HG03175 (cell line): ENCODE measurements at regions not wholly inside any gene's neighbourhood (a gene's known extent, or its start where the extent isn't known, plus 50 kb on each side); places are given as distances from the start of the nearest gene placed in this dataset.

Experiments used
- ATAC-seq: cut with Tn5 transposase; IDR thresholded peaks from one replicate; pipeline ENCODE4 v1.9.1; 2021; ENCODE audit warnings: mild to moderate bottlenecking, moderate library complexity; ENCODE audit not compliant: unreplicated experiment

DNA sequence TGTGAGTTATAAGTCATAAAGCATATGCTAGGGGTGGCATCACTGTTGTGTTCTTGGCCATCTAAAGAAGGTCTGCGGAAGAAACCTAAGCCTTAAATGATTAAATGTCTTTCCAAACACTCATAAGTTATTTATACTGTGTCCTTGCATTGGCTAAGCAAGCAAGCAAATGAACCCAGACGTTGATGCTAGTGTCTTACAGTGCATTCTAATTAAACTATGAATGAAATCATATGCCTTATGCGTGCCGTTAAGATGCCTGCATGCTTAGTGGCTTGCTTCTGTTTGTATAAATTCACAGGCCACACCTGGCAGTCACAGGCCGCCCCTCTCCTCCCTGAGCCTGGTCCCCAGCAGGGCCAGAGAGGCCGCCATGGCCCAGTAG is 49.9 kb downstream of the RIN2 start:
- no peak for ATAC-seq

GRCh38 chr20:19808498-19808897 is 50.4 kb downstream of the RIN2 start:
- no peak for ATAC-seq

GRCh38 chr20:19809505-19809904 is 51.4 kb downstream of the RIN2 start:
- ATAC-seq: no peak

- no peak for ATAC-seq
Observed at GRCh38 chr20:19811231-19811630, 53.2 kb downstream of the RIN2 start.

GRCh38 chr20:19812056-19812455 is 54.0 kb downstream of the RIN2 start:
- no peak for ATAC-seq

DNA sequence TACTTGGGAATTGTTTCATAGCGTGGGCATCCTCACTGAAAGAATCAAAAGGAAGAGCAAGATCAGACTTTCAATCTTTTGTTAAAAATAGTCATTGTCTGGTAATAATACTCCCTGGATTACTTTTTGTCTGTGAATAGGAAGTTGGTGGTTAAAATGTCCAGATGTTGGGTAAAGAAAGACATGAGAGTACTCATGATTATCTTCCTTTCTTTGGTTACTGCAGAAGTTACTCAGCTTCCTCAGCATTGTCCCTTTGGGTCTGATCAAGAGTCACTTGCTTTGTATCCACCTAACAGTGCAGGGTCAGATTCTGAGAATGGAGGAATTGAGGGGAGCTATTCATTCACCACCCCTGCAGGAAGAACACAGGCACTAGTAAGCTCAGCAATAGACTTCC is 54.6 kb downstream of the RIN2 start:
- ATAC-seq: no peak

DNA sequence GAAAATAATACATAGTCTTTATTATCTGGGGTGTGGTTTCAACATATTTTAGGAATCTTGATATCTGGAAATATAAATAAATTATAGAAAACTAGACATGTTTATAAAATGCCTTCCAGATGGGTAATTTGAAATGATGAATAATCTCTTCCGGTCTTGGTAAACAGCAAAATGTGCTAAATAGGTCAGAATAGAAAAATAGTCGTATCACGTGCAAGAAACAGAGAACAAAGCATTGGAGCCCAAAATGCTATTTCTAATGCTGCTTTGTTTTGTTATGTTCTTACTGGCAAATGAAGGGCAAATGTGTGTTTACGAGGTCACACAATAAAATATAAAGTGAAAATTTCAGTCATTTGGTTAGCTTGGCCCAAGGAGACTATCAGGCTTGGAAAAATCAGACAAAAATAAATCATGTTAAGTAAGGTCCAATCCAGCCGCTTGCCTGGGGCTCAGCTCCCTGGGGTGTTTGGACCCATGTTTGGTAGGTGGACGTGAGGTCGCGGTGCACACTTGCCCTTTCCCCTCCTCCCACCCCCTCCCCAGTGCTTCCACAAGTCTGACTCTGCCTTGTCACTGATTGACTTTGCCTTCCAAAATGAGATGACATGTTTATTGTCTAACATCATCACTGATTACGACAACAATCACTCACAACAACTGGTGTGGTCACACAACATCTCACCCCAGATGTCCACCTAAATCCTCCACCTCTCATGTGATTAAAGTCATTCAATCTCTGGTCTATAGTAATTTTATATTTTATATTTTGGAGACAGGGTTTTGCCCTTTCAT is 56.0 kb downstream of the RIN2 start:
- no peak for ATAC-seq

- no peak for ATAC-seq
Observed at GRCh38 chr20:19815553-19815991, 57.5 kb downstream of the RIN2 start.

GRCh38 chr20:19816386-19816785 is 58.3 kb downstream of the RIN2 start:
- ATAC-seq: no peak

GRCh38 chr20:19817017-19817416 is 59.0 kb downstream of the RIN2 start:
- no peak for ATAC-seq

DNA sequence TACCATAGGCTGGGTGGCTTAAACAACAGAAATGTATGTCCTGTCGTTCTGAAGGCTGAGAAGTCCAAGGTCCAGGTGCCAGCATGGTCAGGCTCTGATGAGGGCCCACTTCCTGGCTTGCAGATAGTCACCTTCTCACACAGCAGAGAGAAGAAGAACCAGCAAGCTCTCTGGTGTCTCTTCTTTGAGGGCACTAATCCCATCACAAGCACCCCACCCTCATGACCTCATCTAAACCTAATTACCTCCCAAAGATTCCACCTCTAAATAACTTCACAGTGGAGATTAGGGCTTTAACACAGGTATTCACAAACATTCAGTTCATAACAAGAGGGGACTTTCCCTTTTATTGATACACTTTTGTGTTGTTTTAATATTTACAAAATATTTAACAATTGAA is 61.1 kb downstream of the RIN2 start:
- ATAC-seq: no peak

GRCh38 chr20:19820555-19821211 is 62.6 kb downstream of the RIN2 start:
- no peak for ATAC-seq

GRCh38 chr20:19821606-19822005 is 63.5 kb downstream of the RIN2 start:
- no peak for ATAC-seq

DNA sequence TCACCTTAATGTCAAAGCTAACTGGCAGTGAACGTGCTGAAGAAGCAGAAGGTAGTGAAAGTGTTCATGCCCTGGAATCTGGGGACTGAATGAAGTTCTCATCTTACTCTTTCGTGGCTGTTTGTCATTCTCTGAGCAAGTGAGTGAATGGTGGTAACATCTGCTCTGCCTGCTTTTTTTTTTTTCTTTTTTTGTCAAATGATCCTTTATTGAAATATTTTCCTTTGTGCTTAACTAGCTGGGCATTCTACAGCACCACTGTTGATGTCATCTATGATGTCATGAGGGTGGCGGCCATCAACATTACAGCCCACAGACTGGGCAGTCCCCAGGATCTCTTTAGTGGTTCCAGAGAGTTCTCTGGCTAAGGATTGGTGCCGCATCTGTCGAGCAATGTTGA is 65.2 kb downstream of the RIN2 start:
- no peak for ATAC-seq

- ATAC-seq: no peak
Observed at GRCh38 chr20:19823971-19824370, 65.9 kb downstream of the RIN2 start.

DNA sequence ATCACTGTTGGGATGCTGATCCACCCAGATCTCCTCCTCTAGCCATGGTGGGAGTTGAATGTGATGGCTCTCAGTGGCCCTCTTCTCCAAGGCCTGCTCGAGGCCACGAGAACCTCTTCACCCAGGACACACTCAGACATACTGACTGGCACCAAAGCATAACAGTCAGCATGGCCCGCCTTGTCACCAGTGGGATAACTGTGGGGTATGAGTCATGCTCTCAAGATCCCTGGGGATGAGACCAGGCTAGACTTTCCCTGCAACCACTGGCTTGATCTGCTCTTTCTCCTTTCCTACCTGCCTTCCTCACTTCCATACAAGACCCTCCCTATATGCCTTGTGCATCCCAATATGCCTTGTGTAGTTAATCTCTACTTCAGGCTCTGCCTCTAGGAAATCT is 66.8 kb downstream of the RIN2 start:
- no peak for ATAC-seq

DNA sequence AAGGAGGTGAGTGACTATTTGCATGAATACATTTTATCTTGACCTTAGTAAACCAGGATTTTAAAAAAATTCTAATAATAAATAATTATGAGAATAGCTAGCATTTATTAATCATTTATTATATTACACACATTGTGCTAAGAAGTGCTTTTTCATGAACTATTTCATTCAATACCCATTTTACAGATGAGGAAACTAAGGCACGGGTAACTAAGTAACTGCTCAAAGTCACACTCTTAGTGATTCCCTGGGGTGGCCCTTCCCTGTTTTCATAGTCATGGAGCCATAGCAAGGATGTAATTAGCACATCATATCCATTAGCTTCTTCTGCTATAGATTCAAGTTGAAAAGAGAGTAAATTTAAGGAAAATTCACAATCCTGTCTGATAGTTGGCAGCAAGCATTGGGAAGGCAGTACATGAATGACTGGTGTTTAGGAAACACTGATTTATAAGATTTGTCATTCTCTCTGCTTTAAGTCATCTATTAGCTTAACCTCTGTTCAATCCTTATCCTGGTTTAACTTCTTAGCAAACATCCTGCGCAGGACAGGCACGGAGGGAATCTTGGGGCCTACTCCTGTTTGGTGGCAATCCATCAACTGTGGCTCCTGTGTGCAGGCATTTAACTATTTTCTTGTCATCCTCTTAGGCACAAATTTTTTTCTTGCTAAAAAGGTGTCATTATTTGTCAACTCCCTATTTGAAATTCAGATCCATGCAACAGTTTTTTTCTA is 68.3 kb downstream of the RIN2 start:
- ATAC-seq: no peak

DNA sequence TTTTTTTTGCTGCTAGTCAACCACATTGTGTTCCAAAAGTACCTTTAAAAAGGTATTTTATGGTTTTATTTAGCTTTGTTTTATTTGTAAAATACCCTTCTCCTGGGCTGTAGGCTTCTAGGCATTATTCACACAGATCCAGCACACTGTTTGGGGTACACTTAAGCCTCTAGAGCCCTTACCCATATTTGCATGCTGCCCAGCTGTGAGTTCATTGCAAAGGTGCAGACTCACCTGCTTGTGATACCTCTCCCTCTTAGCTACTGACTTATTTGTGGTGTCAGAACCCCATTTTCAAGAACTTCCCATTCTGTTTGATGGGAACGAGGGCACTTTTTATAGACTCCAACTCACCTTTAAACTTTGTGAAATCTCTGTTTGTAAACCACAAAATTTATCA is 69.8 kb downstream of the RIN2 start:
- ATAC-seq: peak; percentile 37

GRCh38 chr20:19828232-19828631 is 70.2 kb downstream of the RIN2 start:
- ATAC-seq: peak; percentile 99

DNA sequence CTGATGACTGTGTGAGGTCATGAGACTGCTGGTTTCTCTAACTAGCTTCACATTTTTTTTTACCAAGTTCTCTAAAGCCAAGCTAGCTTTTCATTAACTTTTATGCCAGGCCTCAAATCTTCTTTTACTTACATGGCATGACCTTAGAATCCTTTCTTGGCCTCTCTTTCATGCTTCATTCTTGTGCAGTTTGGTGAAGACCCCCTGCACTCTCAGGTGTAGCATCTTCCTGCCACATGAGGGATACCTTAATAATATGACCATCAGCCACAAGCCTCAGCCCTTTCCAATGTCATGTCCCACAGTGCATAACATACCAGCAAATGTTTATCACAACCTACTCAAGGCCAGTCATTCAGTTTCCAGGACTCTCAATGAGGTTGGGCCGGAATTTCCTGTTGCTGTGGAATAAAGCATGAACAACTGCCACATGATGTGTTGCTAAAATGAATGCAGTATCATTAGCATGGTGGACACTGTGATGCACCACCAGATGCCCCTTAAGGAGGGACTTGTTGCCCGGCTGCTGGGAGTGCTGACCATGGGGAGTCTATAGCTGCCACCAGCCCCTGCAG is 72.2 kb downstream of the RIN2 start:
- ATAC-seq: no peak

- no peak for ATAC-seq
Observed at GRCh38 chr20:19832875-19833274, 74.8 kb downstream of the RIN2 start.

DNA sequence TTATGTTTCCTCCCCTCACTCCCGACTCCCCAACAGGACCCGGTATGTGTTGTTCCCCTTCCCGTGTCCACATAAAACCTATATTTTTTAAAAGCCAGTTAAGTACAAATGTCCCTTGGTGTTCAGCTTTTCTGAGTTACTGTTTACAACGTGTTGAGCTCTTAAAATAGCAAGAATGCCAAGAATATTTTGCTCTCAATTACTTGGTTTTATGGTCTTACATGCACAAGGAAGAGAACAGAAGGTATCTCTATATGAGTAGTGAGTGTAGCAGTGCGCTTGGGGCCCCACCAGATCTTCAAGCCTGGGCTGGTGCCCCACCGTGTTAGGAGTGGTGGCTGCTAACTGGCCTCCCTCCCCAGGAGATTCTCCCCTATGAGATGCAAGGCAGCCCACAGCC is 75.3 kb downstream of the RIN2 start:
- no peak for ATAC-seq
